Mesothelial cell of epicardium (in vitro differentiated cells): ENCODE measurements at regions not wholly inside any gene's neighbourhood (a gene's known extent, or its start where the extent isn't known, plus 50 kb on each side); places are given as distances from the start of the nearest gene placed in this dataset.

ENCODE experiments used
- DNase-seq, 2 experiments: peaks; one replicate each; pipeline ENCODE4 v3.0.0; 2021; ENCODE audit warnings: low spot score in 2 of 2; ENCODE audit not compliant: unreplicated experiment in 2 of 2
- H3K27ac Mint-ChIP-seq: 2 replicates; pipeline ENCODE4 v1.8.0; 2021; ENCODE audit warnings: mixed read lengths
- H3K27me3 Mint-ChIP-seq: 2 replicates; pipeline ENCODE4 v1.8.0; 2021; ENCODE audit warnings: low read depth, mixed read lengths
- H3K36me3 Mint-ChIP-seq: 2 replicates; pipeline ENCODE4 v1.8.0; 2021; ENCODE audit warnings: mixed read lengths
- H3K4me1 Mint-ChIP-seq: 2 replicates; pipeline ENCODE4 v1.8.0; 2021; ENCODE audit warnings: mixed read lengths
- H3K4me3 Mint-ChIP-seq: 2 replicates; pipeline ENCODE4 v1.8.0; 2021; ENCODE audit warnings: mild to moderate bottlenecking, moderate library complexity, mixed read lengths
- H3K9me3 Mint-ChIP-seq: 2 replicates; pipeline ENCODE4 v1.8.0; 2021; ENCODE audit warnings: mixed read lengths
- CTCF ChIP-seq: fragments of 200-600 bp; sonication (generic); IDR thresholded peaks from one replicate; pipeline ENCODE4 v1.5.0; 2021; ENCODE audit warnings: antibody characterized with exemption; ENCODE audit not compliant: unreplicated experiment

- no peak overlapping the region for H3K4me3 Mint-ChIP-seq
- no peak for TF ChIP-seq CTCF
- H3K27me3 Mint-ChIP-seq: peaks cover 16% of the 10 kb centered on the region
- peaks cover 15% of the 10 kb centered on the region for H3K9me3 Mint-ChIP-seq
- no peak for DNase-seq
- no peak overlapping the region for H3K27ac Mint-ChIP-seq
- peaks cover 2% of the 10 kb centered on the region for H3K36me3 Mint-ChIP-seq
- peaks cover 10% of the 10 kb centered on the region for H3K4me1 Mint-ChIP-seq
These were observed 137.2 kb upstream of the GSC start for GRCh38 chr14:94906991-94907587.

- no peak overlapping the region for H3K4me3 Mint-ChIP-seq
These were observed 136.7 kb upstream of the GSC start for GRCh38 chr14:94906577-94906976.

GRCh38 chr14:94904636-94905035 lies 134.7 kb upstream of the GSC start:
- H3K27me3 Mint-ChIP-seq: peaks cover 3% of the 10 kb centered on the region
- H3K4me3 Mint-ChIP-seq: no peak overlapping the region
- H3K36me3 Mint-ChIP-seq: no peaks in the 10 kb centered on the region
- DNase-seq: no peak
- H3K4me1 Mint-ChIP-seq: peaks cover 10% of the 10 kb centered on the region
- no peak overlapping the region for H3K27ac Mint-ChIP-seq
- no peak for TF ChIP-seq CTCF
- no peaks in the 10 kb centered on the region for H3K9me3 Mint-ChIP-seq

More at GRCh38 chr14:94906577-94906976, 136.7 kb upstream of the GSC start:
- Mint-ChIP-seq H3K36me3 (peaks cover 2% of the 10 kb centered on the region), H3K9me3 (peaks cover 12% of the 10 kb centered on the region), H3K4me1 (peaks cover 10% of the 10 kb centered on the region), H3K27ac (no peak overlapping the region), H3K27me3 (peaks cover 16% of the 10 kb centered on the region)
- no peak for DNase-seq
- no peak for TF ChIP-seq CTCF

GRCh38 chr14:94903883-94904282 lies 134.0 kb upstream of the GSC start:
- H3K27ac Mint-ChIP-seq: no peak overlapping the region
- H3K4me3 Mint-ChIP-seq: no peak overlapping the region
- H3K9me3 Mint-ChIP-seq: no peaks in the 10 kb centered on the region
- no peak for DNase-seq
- H3K4me1 Mint-ChIP-seq: peaks cover 10% of the 10 kb centered on the region
- H3K27me3 Mint-ChIP-seq: no peaks in the 10 kb centered on the region
- no peaks in the 10 kb centered on the region for H3K36me3 Mint-ChIP-seq
- no peak for TF ChIP-seq CTCF

- Mint-ChIP-seq H3K27ac (no peak overlapping the region), H3K27me3 (no peaks in the 10 kb centered on the region), H3K4me3 (no peak overlapping the region), H3K9me3 (no peaks in the 10 kb centered on the region), H3K4me1 (peaks cover 10% of the 10 kb centered on the region), H3K36me3 (no peaks in the 10 kb centered on the region)
- TF ChIP-seq CTCF: no peak
- no peak for DNase-seq
These were observed 133.4 kb upstream of the GSC start for GRCh38 chr14:94903338-94903737.

- Mint-ChIP-seq H3K27me3 (peaks cover 2% of the 10 kb centered on the region), H3K4me1 (peaks cover 7% of the 10 kb centered on the region), H3K27ac (no peak overlapping the region), H3K9me3 (no peaks in the 10 kb centered on the region), H3K4me3 (no peak overlapping the region), H3K36me3 (no peaks in the 10 kb centered on the region)
- TF ChIP-seq CTCF: no peak
- DNase-seq: no peak
These were observed 127.6 kb upstream of the GSC start for GRCh38 chr14:94897561-94897960.
